Fibroblast of skin of back (primary cell): ENCODE measurements at regions not wholly inside any gene's neighbourhood (a gene's known extent, or its start where the extent isn't known, plus 50 kb on each side); places are given as distances from the start of the nearest gene placed in this dataset.

ENCODE experiments used
- DNase-seq: peaks from one replicate; pipeline ENCODE4 v3.0.0-alpha.2; 2013

DNA sequence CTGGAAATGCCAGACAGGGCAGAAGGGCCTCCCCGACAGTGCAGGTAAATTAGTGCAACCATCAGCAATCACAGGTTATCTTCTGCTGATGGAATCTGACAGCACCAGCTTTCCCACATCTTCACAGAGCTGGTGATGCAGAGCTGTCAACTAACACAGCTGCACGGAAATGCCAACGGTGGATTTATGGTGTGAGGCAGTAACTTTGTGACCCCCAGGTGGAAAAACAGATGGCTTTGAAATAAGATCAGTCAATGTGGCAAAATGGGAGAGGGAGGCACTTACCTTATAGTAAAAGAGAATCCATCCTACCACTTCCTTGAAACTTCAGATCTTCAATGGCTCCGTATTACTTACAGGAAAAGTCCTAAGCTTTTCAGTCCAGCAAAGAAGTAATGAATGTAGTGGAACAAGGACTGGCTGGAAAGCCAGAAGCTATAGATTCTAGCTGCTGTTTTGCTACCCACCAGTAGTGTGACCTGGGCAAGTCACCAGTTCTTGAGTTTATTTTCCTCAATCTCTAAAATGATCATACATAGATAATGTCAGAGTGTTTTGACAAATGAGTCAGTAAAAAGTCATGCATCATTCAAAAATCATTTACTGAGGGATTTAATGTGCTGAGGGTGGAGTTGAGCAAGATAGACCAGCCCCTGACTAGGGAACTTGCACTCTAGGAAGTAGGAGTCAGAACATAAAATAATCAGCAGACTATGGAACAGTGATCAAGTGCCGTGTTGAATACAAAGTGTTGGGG, 245.7 kb upstream of the JUN start:
- DNase-seq, result peak; percentile 67

DNA sequence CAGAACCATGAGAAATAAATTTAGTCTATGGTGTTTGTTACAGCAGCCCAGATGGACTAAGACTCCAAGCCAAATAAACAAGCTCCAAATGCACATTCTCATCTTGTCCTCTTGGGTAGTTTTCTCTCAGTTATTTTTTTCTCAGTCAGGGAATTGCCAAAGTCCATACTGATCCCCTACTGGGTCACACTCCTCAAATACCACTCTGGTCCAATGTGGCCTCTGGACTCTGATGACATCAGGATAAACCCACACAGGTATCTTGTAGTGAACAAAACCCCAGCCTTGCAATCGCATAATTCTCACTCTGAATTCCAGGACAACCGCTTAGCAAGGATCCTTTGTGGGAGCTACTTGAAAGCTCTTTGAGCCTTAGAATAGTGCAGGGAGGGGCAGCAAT, 248.4 kb upstream of the JUN start:
- no peak for DNase-seq

DNA sequence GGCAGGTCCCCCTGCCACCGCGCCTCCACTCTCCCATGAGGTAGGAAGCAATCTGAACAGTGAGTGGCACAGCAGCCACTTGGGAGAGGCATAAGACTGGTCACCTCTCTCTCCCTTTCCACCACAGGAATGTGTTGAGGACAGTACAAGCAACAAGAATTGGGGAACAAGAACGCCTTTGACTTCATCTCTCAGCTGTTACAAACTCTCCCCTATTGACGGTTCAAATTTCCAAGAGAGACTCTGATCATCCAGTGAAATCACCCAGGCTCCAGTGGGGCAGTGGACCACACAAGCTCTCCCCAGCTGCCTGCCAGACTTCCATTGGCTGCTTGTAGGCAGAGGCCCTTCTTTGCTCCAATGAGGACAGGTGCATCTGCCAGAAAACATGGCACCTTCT, 249.9 kb upstream of the JUN start:
- DNase-seq, result no peak

DNA sequence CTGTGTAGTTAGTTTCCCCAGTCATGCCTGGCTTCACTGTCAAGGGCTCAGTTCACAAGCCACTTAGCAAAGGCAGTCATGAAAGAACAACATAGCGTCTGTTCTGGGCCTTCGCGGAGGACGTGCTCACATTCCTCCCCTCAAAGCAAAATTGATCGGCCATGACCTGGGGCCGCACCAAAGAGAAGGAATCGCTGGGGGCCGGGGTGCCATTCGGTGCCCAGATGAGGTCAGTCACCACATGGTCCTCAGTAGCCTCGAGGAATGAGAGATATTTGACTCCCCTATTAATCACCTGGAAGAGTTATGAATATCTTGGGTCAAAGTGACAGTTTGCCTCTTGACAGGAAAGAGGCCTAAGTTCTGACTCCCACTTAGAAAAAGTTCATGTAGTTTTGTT, 251.1 kb upstream of the JUN start:
- no peak for DNase-seq

DNA sequence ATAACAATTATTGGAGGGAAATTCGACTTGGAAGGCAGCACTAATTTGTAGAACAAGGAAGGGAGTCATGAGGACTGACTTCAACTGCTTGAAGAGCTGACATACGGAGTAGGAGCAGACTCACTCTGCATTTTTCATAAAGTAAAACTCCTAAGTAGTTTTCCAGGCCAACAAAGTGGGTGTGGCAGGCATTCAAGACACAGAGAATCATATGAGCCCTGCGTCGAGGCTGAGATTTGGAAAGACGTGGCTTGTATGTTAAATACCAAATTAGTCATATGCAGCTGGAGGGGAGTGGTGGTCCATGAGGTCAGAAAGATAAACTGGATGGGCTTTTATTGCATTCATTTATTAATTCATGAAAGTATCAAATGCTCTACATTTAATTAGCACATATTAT, 255.7 kb upstream of the JUN start:
- DNase-seq, result no peak

DNA sequence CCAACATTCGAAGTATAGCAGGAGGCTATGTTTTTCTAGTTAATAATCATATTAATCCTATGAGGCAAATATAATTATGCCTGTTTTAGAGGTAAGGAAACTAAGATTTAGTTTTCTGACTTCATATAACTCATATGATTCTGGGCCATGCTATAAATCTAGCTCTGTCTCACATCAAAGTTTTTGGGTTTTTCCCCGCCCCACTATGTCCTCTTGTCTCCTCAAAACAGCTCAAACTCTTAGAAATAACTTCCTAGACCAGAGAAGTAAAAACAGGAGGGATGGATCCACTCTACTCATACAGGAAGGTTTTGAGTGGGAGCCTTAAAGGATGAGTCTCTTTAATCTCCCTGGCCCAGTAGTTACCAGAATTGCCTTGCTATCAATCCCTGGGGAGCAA, 256.4 kb upstream of the FGGY start:
- no peak for DNase-seq

DNA sequence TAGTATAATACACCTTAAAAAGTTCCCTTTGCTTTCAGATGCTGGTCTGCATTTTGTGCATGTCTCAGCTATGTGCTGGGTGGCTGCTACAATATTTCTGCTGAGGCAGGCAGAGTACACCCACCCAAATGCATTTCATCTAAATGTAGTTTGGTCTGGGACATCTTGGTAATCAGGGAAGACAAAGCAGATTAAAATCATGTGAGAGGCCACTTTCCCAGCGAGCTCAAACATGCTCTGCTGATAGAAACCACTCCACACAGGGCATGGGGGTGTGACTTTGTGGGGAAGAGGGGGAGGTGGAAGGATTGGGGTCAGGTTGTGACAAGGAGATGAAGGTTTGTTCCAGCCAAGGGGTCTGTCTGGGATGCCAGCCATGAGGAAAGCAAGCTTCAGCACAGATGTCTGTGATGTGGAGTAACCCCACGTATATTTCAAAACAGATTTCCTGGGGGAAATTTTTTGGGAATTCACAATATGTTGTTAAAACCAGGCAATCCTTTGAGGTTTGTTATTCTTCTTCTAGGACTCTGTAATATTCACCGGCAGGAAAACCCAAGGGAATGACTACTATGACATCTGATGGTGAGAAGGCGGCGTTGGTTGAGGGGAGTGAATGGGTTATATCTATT, 255.1 kb upstream of the FGGY start:
- peak; percentile 51 for DNase-seq

DNA sequence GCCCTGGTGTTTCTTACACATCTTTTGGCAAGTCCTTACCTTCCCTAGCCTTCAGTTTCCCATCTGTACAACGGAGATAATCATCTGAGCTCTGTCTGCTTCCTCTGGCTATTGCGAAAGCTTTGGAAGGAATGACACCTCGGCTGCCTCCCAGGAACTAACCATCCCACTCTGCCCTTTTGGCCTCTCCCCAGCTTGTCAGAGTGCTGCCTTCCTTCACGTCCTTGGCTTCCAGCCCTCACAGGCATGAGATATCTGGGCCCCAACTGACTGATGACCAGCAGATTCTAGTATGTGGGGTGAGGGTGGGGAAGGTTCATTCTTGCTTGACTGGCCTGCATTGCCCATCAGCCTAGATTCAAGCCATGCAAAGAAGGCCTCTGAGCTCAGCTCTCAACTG, 253.1 kb upstream of the FGGY start:
- peak; percentile 66 for DNase-seq

DNA sequence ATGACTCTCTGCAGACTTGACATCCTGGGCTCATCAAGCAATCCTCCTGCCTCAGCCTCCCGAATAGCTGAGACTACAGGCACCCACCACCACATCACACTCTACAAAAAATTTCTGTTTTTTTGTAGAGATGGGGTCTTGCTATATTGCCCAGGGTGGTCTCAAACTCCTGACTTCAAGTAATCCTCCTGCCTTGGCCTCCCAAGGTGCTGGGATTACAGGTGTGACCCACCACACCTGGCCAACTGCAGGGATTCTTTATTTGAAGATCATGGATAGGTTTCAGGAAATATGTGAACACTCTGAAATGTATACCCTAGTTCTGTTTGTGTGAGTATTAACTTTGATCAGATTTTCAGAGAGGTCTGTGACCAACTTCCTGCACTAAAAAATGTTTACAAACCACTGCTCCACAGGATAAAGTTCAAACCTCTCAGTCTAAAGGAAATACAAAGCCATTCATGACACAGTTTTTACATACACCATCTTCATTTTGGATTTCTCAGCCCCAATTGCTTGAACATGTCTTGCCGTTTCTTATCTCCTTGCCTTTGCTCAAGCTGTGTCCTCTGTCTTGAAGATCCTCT, 252.3 kb upstream of the FGGY start:
- DNase-seq, result no peak

DNA sequence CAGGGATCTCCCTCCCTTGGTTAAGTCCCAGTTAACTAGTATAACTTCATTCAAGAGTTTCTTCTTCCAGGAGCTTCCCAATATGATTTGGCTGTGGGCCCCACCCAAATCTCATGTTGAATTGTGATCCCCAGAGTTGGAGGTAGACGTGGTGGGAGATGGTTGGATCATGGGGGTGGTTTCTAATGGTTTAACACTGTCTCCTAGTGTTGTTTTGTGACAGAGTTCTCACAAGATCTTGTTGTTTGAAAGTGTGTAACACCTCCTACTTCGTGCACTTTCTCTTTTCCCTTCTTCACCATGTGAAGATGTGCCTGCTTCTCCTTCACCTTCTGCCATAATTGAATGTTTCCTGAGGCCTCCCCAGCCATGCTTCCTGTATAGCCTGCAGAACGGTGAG, 251.8 kb upstream of the FGGY start:
- DNase-seq, result no peak

DNA sequence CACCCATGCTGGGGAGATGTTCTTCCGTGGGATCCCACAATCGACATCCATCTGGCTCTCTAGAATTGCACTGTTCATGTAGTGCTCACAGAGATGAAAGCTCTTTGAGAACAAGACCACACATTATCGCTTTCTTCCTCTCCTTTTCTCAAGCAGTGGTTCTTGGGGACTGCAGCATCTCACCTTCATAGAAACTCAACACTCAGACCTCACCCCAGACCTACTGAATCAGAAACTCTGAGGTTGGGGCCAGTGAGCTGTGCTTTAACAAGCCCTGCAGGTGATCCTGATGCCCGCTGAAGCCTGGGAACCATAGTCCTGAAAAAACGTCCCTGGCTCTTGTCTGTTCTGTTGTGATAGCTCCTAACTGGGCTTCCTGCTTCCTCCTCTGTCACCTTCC, 251.3 kb upstream of the FGGY start:
- no peak for DNase-seq

DNA sequence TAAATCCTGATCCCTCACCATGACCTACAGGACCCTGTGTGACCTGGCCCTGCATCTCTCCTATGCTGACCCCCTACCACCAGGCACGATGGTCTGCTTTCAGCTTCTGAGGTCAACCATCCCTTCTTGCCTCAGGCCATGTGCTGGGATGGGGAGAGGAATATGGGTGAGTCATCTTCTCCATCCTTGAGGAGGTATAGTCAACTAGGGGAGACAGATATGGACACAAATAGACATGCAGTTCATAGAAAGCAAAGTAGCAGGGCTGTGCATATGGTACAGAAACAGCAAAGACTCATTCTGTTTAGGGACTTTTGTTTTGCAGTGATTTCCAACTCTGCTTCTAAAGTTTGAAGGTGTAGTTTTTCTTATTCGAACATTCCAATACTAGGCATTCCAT, 250.8 kb upstream of the FGGY start:
- DNase-seq, result peak; percentile 61

DNA sequence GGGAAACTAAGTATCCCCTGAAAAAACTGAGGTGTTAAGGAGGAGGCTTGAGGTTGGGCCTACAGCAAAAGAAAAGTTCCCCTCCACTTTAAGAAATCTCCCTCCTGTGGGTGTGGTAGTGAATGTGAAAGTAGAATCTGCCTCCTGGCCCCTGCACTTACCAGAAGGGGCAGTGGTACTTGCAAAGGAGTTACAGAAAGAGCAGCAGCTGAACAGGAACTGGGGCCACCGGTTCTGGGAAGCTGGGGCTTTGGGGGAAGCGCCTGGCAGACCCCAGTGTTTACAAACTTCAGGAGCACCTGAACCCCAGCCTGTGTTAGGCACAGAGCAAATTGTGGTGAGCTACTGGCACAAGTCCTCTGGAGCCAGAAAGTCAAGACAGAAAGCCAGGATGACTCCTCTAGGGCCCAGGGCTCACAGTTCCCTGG, 250.2 kb upstream of the FGGY start:
- no peak for DNase-seq

DNA sequence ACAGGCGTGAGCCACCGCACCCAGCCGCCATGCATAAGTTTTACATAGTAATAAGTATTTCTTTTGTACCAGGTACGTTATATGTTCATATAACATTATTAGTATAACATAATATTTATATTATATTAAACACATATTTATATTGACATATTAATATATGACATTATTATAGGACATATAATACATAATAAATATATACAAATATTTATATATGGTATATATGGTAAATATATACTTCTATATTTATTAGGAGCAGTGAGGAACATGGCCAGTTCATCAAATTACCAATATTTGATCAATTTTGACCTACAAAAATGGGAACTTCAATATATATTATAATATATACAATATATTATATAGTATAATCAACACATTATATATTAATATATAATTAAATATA, 245.9 kb upstream of the FGGY start:
- no peak for DNase-seq

DNA sequence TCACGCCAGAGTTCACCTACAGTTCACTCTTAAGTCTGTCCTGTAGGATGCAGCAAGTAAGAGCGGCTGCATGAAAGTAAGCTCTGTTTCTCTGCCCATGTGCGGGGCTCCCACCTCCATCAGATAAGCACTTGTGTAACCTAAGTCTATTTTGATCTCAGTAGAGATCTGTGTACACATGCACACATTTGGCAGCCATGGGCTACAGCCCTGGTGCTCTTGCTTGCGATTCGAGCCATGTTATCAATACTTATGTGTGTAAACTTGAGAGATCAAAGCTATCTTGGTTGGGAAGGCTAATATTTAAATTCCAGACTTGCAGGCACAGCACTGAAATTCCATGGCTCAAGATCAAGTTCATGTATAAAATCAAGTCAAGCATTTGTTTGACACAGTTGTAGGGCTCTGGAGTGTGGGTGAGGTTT, 244.7 kb upstream of the FGGY start:
- DNase-seq, result no peak

DNA sequence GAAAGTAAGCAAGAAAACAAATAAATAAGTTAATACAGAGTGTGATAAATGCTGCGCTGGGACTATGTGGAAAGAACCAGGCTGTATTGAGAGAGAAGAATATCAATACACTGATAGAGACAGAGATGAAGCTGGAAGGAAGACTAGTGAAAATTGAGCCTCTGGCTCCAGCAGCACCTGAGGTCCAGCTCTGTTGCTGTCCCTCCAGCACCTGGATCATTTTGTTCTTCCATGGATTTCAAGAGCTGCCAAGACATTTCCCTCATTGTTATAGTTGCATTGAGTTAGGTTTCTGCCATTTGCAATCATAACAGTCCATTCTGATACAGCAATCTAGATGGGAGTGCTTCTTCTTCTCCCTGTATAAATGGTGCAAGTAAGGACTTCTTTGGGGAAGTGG, 242.7 kb upstream of the FGGY start:
- DNase-seq, result no peak

DNA sequence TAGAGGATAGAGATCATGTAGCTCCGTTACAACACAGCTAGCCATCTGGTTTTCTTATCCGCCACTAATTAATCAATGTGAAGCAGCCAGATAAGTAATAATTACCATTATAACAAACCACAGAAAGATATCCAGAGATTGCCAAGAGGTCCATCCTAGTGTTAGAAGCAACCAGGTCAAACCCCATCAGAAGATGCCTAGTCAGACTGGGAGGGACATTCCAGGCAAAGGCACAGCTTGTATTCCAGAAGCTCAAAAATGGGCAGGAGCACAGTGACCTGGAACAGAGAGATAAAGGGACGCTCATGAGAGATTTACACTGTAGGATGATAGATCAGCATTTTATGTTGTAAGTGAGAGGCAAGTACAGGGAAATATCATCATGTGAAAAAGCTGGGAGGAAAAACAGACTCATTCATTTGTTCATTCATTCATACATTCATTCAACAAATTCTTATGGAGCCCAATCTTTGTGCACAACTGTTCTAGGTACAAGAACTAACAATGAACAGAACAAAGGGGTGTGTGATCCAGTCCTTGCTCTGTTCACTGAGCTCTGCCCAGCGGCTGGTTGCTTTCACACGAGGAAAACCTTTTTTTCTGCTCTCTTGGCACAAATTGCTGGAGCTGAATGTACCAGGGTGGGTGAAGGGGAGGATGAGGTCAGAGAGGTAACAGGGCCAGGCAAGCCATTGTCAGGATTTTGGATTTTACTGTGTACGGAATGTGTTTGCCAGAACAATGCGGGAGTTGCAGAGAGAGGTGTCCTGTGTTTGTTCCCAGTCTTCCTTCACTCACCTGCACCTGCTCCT, 240.8 kb upstream of the FGGY start:
- DNase-seq, result no peak

DNA sequence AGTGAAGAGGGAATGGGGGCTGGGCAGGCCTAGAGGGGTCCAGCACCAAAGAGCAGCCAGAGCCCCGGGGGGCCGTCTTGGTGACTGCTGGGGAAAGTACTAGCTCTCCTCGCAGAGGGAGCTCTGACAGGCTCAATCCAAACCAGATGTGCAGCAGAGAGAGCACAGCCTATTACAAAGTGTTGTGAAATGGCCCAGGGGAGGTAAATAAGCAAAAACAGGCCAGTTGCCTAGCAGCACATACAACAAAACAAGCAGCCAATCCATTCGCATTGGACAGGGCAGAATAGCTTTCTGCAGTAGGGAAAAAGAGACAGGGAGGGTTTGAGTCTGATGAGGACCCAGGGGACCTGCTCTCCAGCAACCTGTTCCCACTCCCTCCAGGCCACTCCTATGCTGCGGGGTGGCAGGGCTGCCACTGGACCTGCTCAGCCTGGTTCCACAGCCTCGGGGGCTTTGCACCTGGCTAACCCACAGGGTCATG, 239.6 kb upstream of the FGGY start:
- DNase-seq, result peak; percentile 87

DNA sequence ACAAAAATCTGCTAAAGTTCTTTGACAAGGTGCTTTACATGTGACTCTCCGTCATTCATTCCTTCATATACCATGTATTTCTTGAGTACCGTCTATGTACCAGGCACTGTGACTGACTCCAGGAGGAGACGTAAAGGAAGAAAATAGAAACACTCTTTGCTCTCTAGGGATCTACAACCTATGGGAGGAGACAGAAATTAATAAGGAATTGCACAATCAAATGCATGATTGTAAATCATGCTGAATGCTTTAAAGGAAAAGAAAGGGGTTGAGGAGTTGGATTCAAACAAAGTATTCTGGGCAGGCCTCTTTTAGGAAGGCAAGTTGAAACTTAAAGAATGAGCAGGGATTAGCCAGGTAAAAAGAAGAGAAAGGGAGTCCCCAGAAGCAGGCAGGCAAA, 239.1 kb upstream of the FGGY start:
- DNase-seq, result no peak

DNA sequence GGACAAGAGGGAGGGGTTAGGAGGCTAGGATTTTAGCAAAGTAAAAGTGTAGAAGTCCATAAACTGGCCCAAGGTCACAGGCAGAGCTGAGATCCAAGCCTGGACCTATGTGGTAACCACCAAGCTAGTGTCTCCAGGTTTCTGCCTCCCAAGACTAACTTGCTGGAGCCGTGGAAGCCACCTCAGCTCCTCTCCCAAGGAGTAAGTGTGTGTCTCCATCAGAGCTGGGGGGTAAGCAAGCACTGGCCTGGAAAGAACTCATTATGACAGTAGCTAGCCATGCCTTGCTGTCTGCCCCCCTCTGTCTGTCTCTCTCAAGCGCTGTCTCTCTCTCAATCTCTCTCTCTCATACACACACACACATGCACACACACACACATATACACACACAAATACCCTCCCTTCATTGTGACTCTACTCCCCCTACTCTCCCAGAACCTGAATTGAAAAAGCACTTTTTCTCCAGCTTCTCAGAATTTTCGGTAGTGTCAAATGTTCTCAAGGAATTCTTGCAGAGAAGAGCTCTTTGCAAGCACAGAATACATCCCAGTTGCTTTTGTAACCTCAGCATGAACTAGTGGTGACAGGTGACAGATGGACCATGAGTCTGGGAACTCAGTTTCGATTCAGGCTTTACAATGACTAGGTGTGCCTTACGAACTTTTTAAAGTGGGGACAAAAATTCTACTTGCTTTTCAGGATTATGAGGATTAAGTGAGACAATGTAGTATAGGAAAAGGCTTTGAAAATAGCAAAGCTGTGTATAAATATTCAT, 238.0 kb upstream of the FGGY start:
- DNase-seq, result no peak

DNA sequence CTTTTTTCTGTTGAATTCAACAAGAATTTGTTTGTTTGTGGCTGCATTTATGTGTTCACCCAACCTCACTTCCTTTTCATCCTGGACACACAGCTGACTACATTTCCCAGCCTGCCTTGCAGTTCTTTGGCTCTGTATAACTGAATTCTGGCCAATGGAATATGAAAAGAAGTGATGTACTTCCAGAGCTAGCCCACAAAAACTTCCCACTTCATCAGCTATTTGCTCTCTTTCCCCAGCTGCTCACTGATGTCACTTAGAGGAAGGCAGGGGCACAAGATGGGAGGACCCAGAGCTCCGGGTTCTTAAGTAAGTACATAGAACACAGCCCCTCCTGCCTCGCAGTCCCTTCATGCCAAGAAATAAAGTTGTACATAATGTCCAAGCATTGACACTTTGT, 235.0 kb upstream of the FGGY start:
- DNase-seq, result peak; percentile 86

DNA sequence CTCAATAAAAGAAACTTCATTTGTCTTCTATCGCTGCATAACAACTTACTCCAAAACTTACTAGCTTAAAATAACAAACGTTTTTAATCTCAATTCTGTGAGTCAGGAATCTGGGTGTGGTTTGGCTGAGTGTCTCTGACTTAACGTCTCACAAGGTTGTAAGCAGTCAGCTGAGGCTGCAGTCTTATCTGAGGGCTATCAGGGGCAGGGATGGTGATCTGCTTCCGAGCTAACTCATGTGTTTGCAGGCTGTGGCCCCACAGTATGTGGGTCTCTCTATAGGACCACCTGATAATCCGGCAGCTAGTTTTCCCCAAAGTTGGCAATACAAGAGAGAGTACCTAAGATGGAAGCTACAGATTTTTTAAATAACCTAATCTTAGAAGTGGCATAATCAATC, 234.2 kb upstream of the FGGY start:
- DNase-seq, result peak; percentile 72
